Tibial nerve (tissue), 4 donors: ENCODE measurements at regions not wholly inside any gene's neighbourhood (a gene's known extent, or its start where the extent isn't known, plus 50 kb on each side); places are given as distances from the start of the nearest gene placed in this dataset.

ENCODE experiments used
- DNase-seq, 2 donors: peaks; one replicate each; pipeline ENCODE4 v3.0.0-alpha.2; 2019; ENCODE audit warnings: low spot score in 2 of 2
- H3K27ac ChIP-seq, 4 donors: fragments of 200-600 bp; sonication (generic) in 3 of 4; one replicate each; pipeline ENCODE4 v1.5.1; 2017 to 2019; ENCODE audit warnings: mild to moderate bottlenecking in 1 of 4
- H3K27me3 ChIP-seq, 2 donors: fragments of 200-600 bp; sonication (generic) in 1 of 2; one replicate each; pipeline versions ENCODE4 v1.5.1 to v1.6.0; 2017 to 2019
- H3K36me3 ChIP-seq, 3 donors: fragments of 200-600 bp; sonication (generic); one replicate each; pipeline ENCODE4 v1.5.1; 2018 to 2019
- H3K4me1 ChIP-seq, 4 donors: fragments of 200-600 bp; sonication (generic) in 3 of 4; one replicate each; pipeline ENCODE4 v1.5.1; 2017 to 2019
- H3K4me3 ChIP-seq, 4 donors: fragments of 200-600 bp; sonication (generic) in 3 of 4; one replicate each; pipeline ENCODE4 v1.5.1; 2017 to 2019; ENCODE audit warnings: mild to moderate bottlenecking in 1 of 4, moderate library complexity in 1 of 4
- H3K9me3 ChIP-seq, 4 donors: fragments of 200-600 bp; sonication (generic) in 3 of 4; one replicate each; pipeline ENCODE4 v1.5.1; 2017 to 2019
- EP300 ChIP-seq, 2 donors: sonication (generic); formaldehyde crosslinking; IDR thresholded peaks; one replicate each; pipeline ENCODE4 v1.6.1; 2017; ENCODE audit warnings: antibody characterized with exemption in 2 of 2, mild to moderate bottlenecking in 1 of 2
- POLR2A ChIP-seq, 2 donors: fragments of 450-650 bp; IDR thresholded peaks; one replicate each; pipeline ENCODE4 v1.6.1; 2017; ENCODE audit warnings: antibody characterized with exemption in 2 of 2, mild to moderate bottlenecking in 2 of 2, moderate library complexity in 2 of 2
- WGBS, 2 donors: methylation state at CpG; one replicate each; pipeline ENCODE4 v1.1.5; 2018; 5-methylcytosine and 5-hydroxymethylcytosine counted together
- TF ChIP-seq, protein P1 (sequence below), 5 experiments: fragments of 200-600 bp in 3 of 5; fragments of 450-650 bp in 2 of 5; sonication (generic) in 3 of 5; IDR thresholded peaks; one replicate each; pipeline ENCODE4 v1.5.1; 2016 to 2019; ENCODE audit warnings: antibody characterized with exemption in 5 of 5, mild to moderate bottlenecking in 3 of 5, moderate library complexity in 2 of 5

GRCh38 chr5:84885485-84886258, 501.0 kb upstream of the EDIL3 start:
- WGBS, 2 donors = 74 to 88% methylated on average over 1 of the region's 1 CpG
- no peak overlapping the region for H3K27ac ChIP-seq
- no peaks in the 10 kb centered on the region for H3K27me3 ChIP-seq
- H3K36me3 ChIP-seq = no peaks in the 10 kb centered on the region
- peaks cover 0 to 5% (median 2%) of the 10 kb centered on the region in 4 donors for H3K9me3 ChIP-seq
- H3K4me1 ChIP-seq = no peaks in the 10 kb centered on the region
- TF ChIP-seq, protein P1, sequence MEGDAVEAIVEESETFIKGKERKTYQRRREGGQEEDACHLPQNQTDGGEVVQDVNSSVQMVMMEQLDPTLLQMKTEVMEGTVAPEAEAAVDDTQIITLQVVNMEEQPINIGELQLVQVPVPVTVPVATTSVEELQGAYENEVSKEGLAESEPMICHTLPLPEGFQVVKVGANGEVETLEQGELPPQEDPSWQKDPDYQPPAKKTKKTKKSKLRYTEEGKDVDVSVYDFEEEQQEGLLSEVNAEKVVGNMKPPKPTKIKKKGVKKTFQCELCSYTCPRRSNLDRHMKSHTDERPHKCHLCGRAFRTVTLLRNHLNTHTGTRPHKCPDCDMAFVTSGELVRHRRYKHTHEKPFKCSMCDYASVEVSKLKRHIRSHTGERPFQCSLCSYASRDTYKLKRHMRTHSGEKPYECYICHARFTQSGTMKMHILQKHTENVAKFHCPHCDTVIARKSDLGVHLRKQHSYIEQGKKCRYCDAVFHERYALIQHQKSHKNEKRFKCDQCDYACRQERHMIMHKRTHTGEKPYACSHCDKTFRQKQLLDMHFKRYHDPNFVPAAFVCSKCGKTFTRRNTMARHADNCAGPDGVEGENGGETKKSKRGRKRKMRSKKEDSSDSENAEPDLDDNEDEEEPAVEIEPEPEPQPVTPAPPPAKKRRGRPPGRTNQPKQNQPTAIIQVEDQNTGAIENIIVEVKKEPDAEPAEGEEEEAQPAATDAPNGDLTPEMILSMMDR (IDR thresholded peaks at IDR 0.05) = no peak
- TF ChIP-seq POLR2A (IDR thresholded peaks at IDR 0.05) (no peak), EP300 (IDR thresholded peaks at IDR 0.05) (no peak)
- no peak overlapping the region for H3K4me3 ChIP-seq
- no peak for DNase-seq

DNA sequence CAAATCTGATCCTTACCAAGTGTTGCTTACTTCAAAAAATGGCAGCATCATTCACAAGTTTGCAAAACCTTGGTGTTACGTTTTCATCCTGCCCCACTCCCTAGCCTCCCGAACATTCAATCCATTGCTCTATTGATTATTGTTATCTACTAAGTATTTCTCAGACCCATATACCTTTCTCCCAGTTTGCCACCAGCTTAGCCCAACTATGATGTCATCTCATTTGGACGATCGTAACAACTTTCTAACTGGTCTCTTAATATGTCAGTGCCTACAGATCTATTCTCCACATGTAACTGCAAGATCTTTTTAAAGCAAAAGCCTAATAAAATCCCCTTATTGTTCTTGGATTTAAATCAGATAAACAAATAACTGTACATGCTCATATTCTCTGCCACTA, 497.1 kb upstream of the EDIL3 start:
- Histone ChIP-seq H3K36me3 (no peaks in the 10 kb centered on the region), H3K4me3 (no peak overlapping the region), H3K9me3 (no peaks in the 10 kb centered on the region), H3K4me1 (no peaks in the 10 kb centered on the region), H3K27me3 (no peaks in the 10 kb centered on the region), H3K27ac (no peak overlapping the region)
- DNase-seq = no peak
- WGBS, 2 donors = 79 to 81% methylated on average over 4 of the region's 4 CpGs
- TF ChIP-seq, protein P1 (IDR thresholded peaks at IDR 0.05) = no peak
- TF ChIP-seq POLR2A (IDR thresholded peaks at IDR 0.05) (no peak), EP300 (IDR thresholded peaks at IDR 0.05) (no peak)

GRCh38 chr5:84874196-84874595, 489.5 kb upstream of the EDIL3 start:
- no peaks in the 10 kb centered on the region for H3K27me3 ChIP-seq
- H3K36me3 ChIP-seq = no peaks in the 10 kb centered on the region
- H3K9me3 ChIP-seq = no peaks in the 10 kb centered on the region
- no peak for DNase-seq
- no peak overlapping the region for H3K4me3 ChIP-seq
- H3K27ac ChIP-seq = no peak overlapping the region
- no peaks in the 10 kb centered on the region for H3K4me1 ChIP-seq
- no peak for TF ChIP-seq EP300 (IDR thresholded peaks at IDR 0.05)
- TF ChIP-seq, protein P1 (IDR thresholded peaks at IDR 0.05) = no peak
- no peak for TF ChIP-seq POLR2A (IDR thresholded peaks at IDR 0.05)

DNA sequence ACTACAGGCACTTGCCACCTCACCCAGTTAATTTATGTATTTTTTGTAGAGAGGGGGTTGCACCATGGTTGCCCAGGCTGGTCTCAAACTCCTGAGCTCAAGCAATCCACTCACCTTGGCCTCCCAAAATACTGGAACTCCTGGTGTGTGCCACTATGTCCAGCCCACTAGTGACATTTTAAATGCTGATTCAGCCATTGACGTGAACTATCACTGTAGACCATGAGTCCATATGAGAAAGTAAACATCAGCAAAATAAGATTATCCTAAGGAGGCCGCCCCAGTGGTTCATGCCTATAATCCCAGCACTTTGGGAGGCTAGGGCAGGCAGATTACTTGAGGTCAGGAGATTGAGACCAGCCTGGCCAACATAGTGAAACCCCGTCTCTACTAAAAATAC, 488.1 kb upstream of the EDIL3 start:
- no peak for DNase-seq
- Histone ChIP-seq H3K9me3 (no peaks in the 10 kb centered on the region), H3K36me3 (no peaks in the 10 kb centered on the region), H3K27me3 (no peaks in the 10 kb centered on the region), H3K27ac (no peak overlapping the region), H3K4me3 (no peak overlapping the region), H3K4me1 (no peaks in the 10 kb centered on the region)
- TF ChIP-seq EP300 (IDR thresholded peaks at IDR 0.05) (no peak), POLR2A (IDR thresholded peaks at IDR 0.05) (no peak)
- 79 to 96% methylated on average over 3 of the region's 3 CpGs for WGBS, 2 donors

DNA sequence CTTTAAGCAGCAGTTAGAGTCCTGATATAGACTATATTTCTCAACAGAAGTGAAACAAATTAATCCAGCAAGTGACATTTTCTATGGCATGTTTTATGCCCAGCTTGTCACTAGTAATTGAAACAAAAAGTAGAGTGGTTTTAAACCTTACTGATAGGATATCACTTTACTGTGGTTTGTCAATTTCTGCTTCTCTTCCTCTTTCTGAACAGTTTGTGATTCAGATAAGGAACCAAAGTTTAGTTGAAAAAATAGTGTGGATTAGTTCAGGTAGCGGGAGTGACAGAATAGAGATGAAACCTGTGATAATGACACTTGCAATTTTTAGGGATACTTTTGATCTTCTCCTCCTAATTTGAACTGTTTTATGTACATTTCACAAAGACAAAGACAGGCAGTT, 485.7 kb upstream of the EDIL3 start:
- DNase-seq = no peak
- H3K4me1 ChIP-seq = no peaks in the 10 kb centered on the region
- 0 to 2% methylated on average over 1 of the region's 1 CpG for WGBS, 2 donors

More for the DNA sequence above, 485.7 kb upstream of the EDIL3 start:
- H3K9me3 ChIP-seq = no peaks in the 10 kb centered on the region
- no peaks in the 10 kb centered on the region for H3K36me3 ChIP-seq
- no peak overlapping the region for H3K27ac ChIP-seq
- H3K4me3 ChIP-seq = no peak overlapping the region
- no peak for TF ChIP-seq EP300 (IDR thresholded peaks at IDR 0.05)
- TF ChIP-seq, protein P1 (IDR thresholded peaks at IDR 0.05) = no peak
- no peak for TF ChIP-seq POLR2A (IDR thresholded peaks at IDR 0.05)
- H3K27me3 ChIP-seq = no peaks in the 10 kb centered on the region
